Body of pancreas (tissue), 4 donors: ENCODE measurements at regions not wholly inside any gene's neighbourhood (a gene's known extent, or its start where the extent isn't known, plus 50 kb on each side); places are given as distances from the start of the nearest gene placed in this dataset.

Experiments used
- CTCF ChIP-seq, 7 experiments: fragments of 450-650 bp in 4 of 7; fragments of 200-600 bp in 3 of 7; sonication (generic) in 3 of 7; IDR thresholded peaks; one replicate each; pipeline ENCODE4 v1.5.1; 2016 to 2019; ENCODE audit warnings: antibody characterized with exemption in 7 of 7
- POLR2A ChIP-seq, 3 donors: fragments of 450-650 bp; IDR thresholded peaks; one replicate each; pipeline ENCODE4 v1.6.1; 2016; ENCODE audit warnings: antibody characterized with exemption in 3 of 3, mild to moderate bottlenecking in 2 of 3

GRCh38 chr11:70532066-70532440 lies 133.7 kb downstream of the CTTN start:
- TF ChIP-seq CTCF (IDR thresholded peaks at IDR 0.05) (no peak), POLR2A (IDR thresholded peaks at IDR 0.05) (no peak)
